ENCODE measurements at regions not wholly inside any gene's neighbourhood (a gene's known extent, or its start where the extent isn't known, plus 50 kb on each side); places are given as distances from the start of the nearest gene placed in this dataset.

- no peak overlapping the region for H4K5ac ChIP-seq (ENCODE audit: low read length)
- no peak overlapping the region for H3K4ac ChIP-seq (ENCODE audit: low read depth, low read length)
- H3K36me3 ChIP-seq (ENCODE audit: control insufficient read depth, insufficient read depth, low read length): no peaks in the 10 kb centered on the region
- no peak overlapping the region for H3K4me2 ChIP-seq (ENCODE audit: low read length)
- H3K9ac ChIP-seq (ENCODE audit: low read length): no peak overlapping the region
- no peak overlapping the region for H3K56ac ChIP-seq (ENCODE audit: low read length)
- H4K8ac ChIP-seq (ENCODE audit: low read depth, low read length): peak overlapping the region; percentile 56
- H3K18ac ChIP-seq (ENCODE audit: low read length): no peak overlapping the region
- no peak overlapping the region for H3K27ac ChIP-seq (ENCODE audit: low read depth, low read length)
- H2BK15ac ChIP-seq (replicated peaks; ENCODE audit: low read depth): no peak overlapping the region
- no peaks in the 10 kb centered on the region for H3K27me3 ChIP-seq (ENCODE audit: insufficient read depth, low read length, poor library complexity)
- no peak overlapping the region for H3K23ac ChIP-seq (ENCODE audit: low read length)
- no CpG with 5 or more reads among the region's 1 CpG for WGBS (ENCODE audit: extremely low coverage, insufficient coverage, low lambda C conversion rate)
- no peaks in the 10 kb centered on the region for H3K79me1 ChIP-seq (ENCODE audit: low read length)
- no peaks in the 10 kb centered on the region for H3K79me2 ChIP-seq (ENCODE audit: control insufficient read depth, insufficient read depth, low read length)
- DNase-seq: no peak
- H2AK5ac ChIP-seq (ENCODE audit: low read length): no peak overlapping the region
- H2BK5ac ChIP-seq (ENCODE audit: low read length): no peak overlapping the region
- no peak overlapping the region for H2BK120ac ChIP-seq (ENCODE audit: low read depth, low read length)
- H3K4me3 ChIP-seq (ENCODE audit: low read length): no peak overlapping the region
- no peaks in the 10 kb centered on the region for H3K4me1 ChIP-seq (ENCODE audit: control insufficient read depth, low read depth, low read length)
Observed at GRCh38 chr11:101341578-101341977, 212.0 kb upstream of the PGR start.

GRCh38 chr11:101336858-101337257, 207.2 kb upstream of the PGR start:
- WGBS (ENCODE audit: extremely low coverage, insufficient coverage, low lambda C conversion rate): no CpG with 5 or more reads among the region's 4 CpGs
- no peak for DNase-seq
- H3K56ac ChIP-seq (ENCODE audit: low read length): no peak overlapping the region
- no peak overlapping the region for H2BK120ac ChIP-seq (ENCODE audit: low read depth, low read length)
- H3K27me3 ChIP-seq (ENCODE audit: insufficient read depth, low read length, poor library complexity): no peaks in the 10 kb centered on the region
- H3K4me2 ChIP-seq (ENCODE audit: low read length): no peak overlapping the region
- H3K36me3 ChIP-seq (ENCODE audit: control insufficient read depth, insufficient read depth, low read length): no peaks in the 10 kb centered on the region
- no peaks in the 10 kb centered on the region for H3K79me1 ChIP-seq (ENCODE audit: low read length)
- H3K9ac ChIP-seq (ENCODE audit: low read length): no peak overlapping the region
- no peak overlapping the region for H3K27ac ChIP-seq (ENCODE audit: low read depth, low read length)
- H3K4me1 ChIP-seq (ENCODE audit: control insufficient read depth, low read depth, low read length): no peaks in the 10 kb centered on the region
- H3K4me3 ChIP-seq (ENCODE audit: low read length): no peak overlapping the region
- H2AK5ac ChIP-seq (ENCODE audit: low read length): no peak overlapping the region
- H3K18ac ChIP-seq (ENCODE audit: low read length): no peak overlapping the region
- no peak overlapping the region for H3K4ac ChIP-seq (ENCODE audit: low read depth, low read length)
- no peak overlapping the region for H2BK15ac ChIP-seq (replicated peaks; ENCODE audit: low read depth)
- H2BK5ac ChIP-seq (ENCODE audit: low read length): no peak overlapping the region
- H3K23ac ChIP-seq (ENCODE audit: low read length): no peak overlapping the region
- no peaks in the 10 kb centered on the region for H3K79me2 ChIP-seq (ENCODE audit: control insufficient read depth, insufficient read depth, low read length)
- H4K8ac ChIP-seq (ENCODE audit: low read depth, low read length): no peak overlapping the region
- no peak overlapping the region for H4K5ac ChIP-seq (ENCODE audit: low read length)

GRCh38 chr11:101336155-101336554, 206.5 kb upstream of the PGR start:
- no peak overlapping the region for H3K27ac ChIP-seq (ENCODE audit: low read depth, low read length)
- H2BK5ac ChIP-seq (ENCODE audit: low read length): no peak overlapping the region
- H2BK120ac ChIP-seq (ENCODE audit: low read depth, low read length): no peak overlapping the region
- WGBS (ENCODE audit: extremely low coverage, insufficient coverage, low lambda C conversion rate): no CpG with 5 or more reads among the region's 3 CpGs
- no peaks in the 10 kb centered on the region for H3K36me3 ChIP-seq (ENCODE audit: control insufficient read depth, insufficient read depth, low read length)
- H3K4me3 ChIP-seq (ENCODE audit: low read length): no peak overlapping the region
- H3K79me2 ChIP-seq (ENCODE audit: control insufficient read depth, insufficient read depth, low read length): no peaks in the 10 kb centered on the region
- H3K18ac ChIP-seq (ENCODE audit: low read length): no peak overlapping the region
- H3K56ac ChIP-seq (ENCODE audit: low read length): no peak overlapping the region
- no peaks in the 10 kb centered on the region for H3K27me3 ChIP-seq (ENCODE audit: insufficient read depth, low read length, poor library complexity)
- H3K79me1 ChIP-seq (ENCODE audit: low read length): no peaks in the 10 kb centered on the region
- no peaks in the 10 kb centered on the region for H3K4me1 ChIP-seq (ENCODE audit: control insufficient read depth, low read depth, low read length)
- no peak overlapping the region for H2BK15ac ChIP-seq (replicated peaks; ENCODE audit: low read depth)
- DNase-seq: no peak
- H4K5ac ChIP-seq (ENCODE audit: low read length): no peak overlapping the region
- H3K4me2 ChIP-seq (ENCODE audit: low read length): no peak overlapping the region
- no peak overlapping the region for H3K9ac ChIP-seq (ENCODE audit: low read length)
- H2AK5ac ChIP-seq (ENCODE audit: low read length): no peak overlapping the region
- no peak overlapping the region for H4K8ac ChIP-seq (ENCODE audit: low read depth, low read length)
- no peak overlapping the region for H3K4ac ChIP-seq (ENCODE audit: low read depth, low read length)
- no peak overlapping the region for H3K23ac ChIP-seq (ENCODE audit: low read length)

GRCh38 chr11:101334581-101334980, 205.0 kb upstream of the PGR start:
- Histone ChIP-seq H3K79me1 (ENCODE audit: low read length) (no peaks in the 10 kb centered on the region), H4K5ac (ENCODE audit: low read length) (no peak overlapping the region), H3K4me2 (ENCODE audit: low read length) (no peak overlapping the region), H3K79me2 (ENCODE audit: control insufficient read depth, insufficient read depth, low read length) (no peaks in the 10 kb centered on the region), H3K9ac (ENCODE audit: low read length) (no peak overlapping the region), H3K4me3 (ENCODE audit: low read length) (no peak overlapping the region), H3K56ac (ENCODE audit: low read length) (no peak overlapping the region), H3K4me1 (ENCODE audit: control insufficient read depth, low read depth, low read length) (no peaks in the 10 kb centered on the region), H3K27me3 (ENCODE audit: insufficient read depth, low read length, poor library complexity) (no peaks in the 10 kb centered on the region), H3K23ac (ENCODE audit: low read length) (no peak overlapping the region), H3K4ac (ENCODE audit: low read depth, low read length) (no peak overlapping the region), H3K27ac (ENCODE audit: low read depth, low read length) (no peak overlapping the region), H2BK120ac (ENCODE audit: low read depth, low read length) (no peak overlapping the region), H3K18ac (ENCODE audit: low read length) (no peak overlapping the region), H2BK15ac (replicated peaks; ENCODE audit: low read depth) (no peak overlapping the region), H3K36me3 (ENCODE audit: control insufficient read depth, insufficient read depth, low read length) (no peaks in the 10 kb centered on the region), H4K8ac (ENCODE audit: low read depth, low read length) (no peak overlapping the region), H2BK5ac (ENCODE audit: low read length) (no peak overlapping the region), H2AK5ac (ENCODE audit: low read length) (no peak overlapping the region)
- no peak for DNase-seq
- no CpG with 5 or more reads among the region's 1 CpG for WGBS (ENCODE audit: extremely low coverage, insufficient coverage, low lambda C conversion rate)

- H2BK5ac ChIP-seq (ENCODE audit: low read length): no peak overlapping the region
- no peak overlapping the region for H3K27ac ChIP-seq (ENCODE audit: low read depth, low read length)
- no peak overlapping the region for H3K23ac ChIP-seq (ENCODE audit: low read length)
- no peak overlapping the region for H3K9ac ChIP-seq (ENCODE audit: low read length)
- H3K36me3 ChIP-seq (ENCODE audit: control insufficient read depth, insufficient read depth, low read length): no peaks in the 10 kb centered on the region
- no peak overlapping the region for H4K8ac ChIP-seq (ENCODE audit: low read depth, low read length)
- no peak overlapping the region for H3K4me3 ChIP-seq (ENCODE audit: low read length)
- no peaks in the 10 kb centered on the region for H3K27me3 ChIP-seq (ENCODE audit: insufficient read depth, low read length, poor library complexity)
- no peak overlapping the region for H3K56ac ChIP-seq (ENCODE audit: low read length)
- no peak overlapping the region for H2AK5ac ChIP-seq (ENCODE audit: low read length)
- H3K79me1 ChIP-seq (ENCODE audit: low read length): no peaks in the 10 kb centered on the region
- WGBS (ENCODE audit: extremely low coverage, insufficient coverage, low lambda C conversion rate): no CpG with 5 or more reads among the region's 4 CpGs
- H4K5ac ChIP-seq (ENCODE audit: low read length): no peak overlapping the region
- no peak overlapping the region for H2BK120ac ChIP-seq (ENCODE audit: low read depth, low read length)
- no peak overlapping the region for H3K18ac ChIP-seq (ENCODE audit: low read length)
- no peaks in the 10 kb centered on the region for H3K79me2 ChIP-seq (ENCODE audit: control insufficient read depth, insufficient read depth, low read length)
- no peak overlapping the region for H3K4ac ChIP-seq (ENCODE audit: low read depth, low read length)
- no peaks in the 10 kb centered on the region for H3K4me1 ChIP-seq (ENCODE audit: control insufficient read depth, low read depth, low read length)
- no peak overlapping the region for H2BK15ac ChIP-seq (replicated peaks; ENCODE audit: low read depth)
- no peak for DNase-seq
- H3K4me2 ChIP-seq (ENCODE audit: low read length): no peak overlapping the region
Observed at GRCh38 chr11:101331411-101331810, 201.8 kb upstream of the PGR start.

GRCh38 chr11:101327908-101328307, 198.3 kb upstream of the PGR start:
- no peak overlapping the region for H4K5ac ChIP-seq (ENCODE audit: low read length)
- H2AK5ac ChIP-seq (ENCODE audit: low read length): no peak overlapping the region
- H2BK120ac ChIP-seq (ENCODE audit: low read depth, low read length): no peak overlapping the region
- no peak overlapping the region for H3K56ac ChIP-seq (ENCODE audit: low read length)
- H3K4me1 ChIP-seq (ENCODE audit: control insufficient read depth, low read depth, low read length): no peaks in the 10 kb centered on the region
- no peak overlapping the region for H3K4ac ChIP-seq (ENCODE audit: low read depth, low read length)
- H3K4me2 ChIP-seq (ENCODE audit: low read length): no peak overlapping the region
- H3K9ac ChIP-seq (ENCODE audit: low read length): no peak overlapping the region
- no peaks in the 10 kb centered on the region for H3K36me3 ChIP-seq (ENCODE audit: control insufficient read depth, insufficient read depth, low read length)
- no peak overlapping the region for H2BK15ac ChIP-seq (replicated peaks; ENCODE audit: low read depth)
- H3K27me3 ChIP-seq (ENCODE audit: insufficient read depth, low read length, poor library complexity): no peaks in the 10 kb centered on the region
- H3K4me3 ChIP-seq (ENCODE audit: low read length): no peak overlapping the region
- no peak overlapping the region for H2BK5ac ChIP-seq (ENCODE audit: low read length)
- no peak overlapping the region for H4K8ac ChIP-seq (ENCODE audit: low read depth, low read length)
- no peak overlapping the region for H3K27ac ChIP-seq (ENCODE audit: low read depth, low read length)
- no peak for DNase-seq
- no CpG with 5 or more reads among the region's 3 CpGs for WGBS (ENCODE audit: extremely low coverage, insufficient coverage, low lambda C conversion rate)
- no peak overlapping the region for H3K23ac ChIP-seq (ENCODE audit: low read length)
- H3K79me2 ChIP-seq (ENCODE audit: control insufficient read depth, insufficient read depth, low read length): no peaks in the 10 kb centered on the region
- H3K79me1 ChIP-seq (ENCODE audit: low read length): no peaks in the 10 kb centered on the region
- no peak overlapping the region for H3K18ac ChIP-seq (ENCODE audit: low read length)

Measured in mesendoderm (in vitro differentiated cells).